ELF-1 (cell line): ENCODE measurements at regions not wholly inside any gene's neighbourhood (a gene's known extent, or its start where the extent isn't known, plus 50 kb on each side); places are given as distances from the start of the nearest gene placed in this dataset.
A peak's percentile ranks its signal among the peaks of the same experiment; 100 is the strongest.

Source experiments
- DNase-seq: peaks from one replicate; pipeline ENCODE4 v3.0.0-alpha.2; 2016; ENCODE audit warnings: low read depth, low spot score

- DNase-seq, result no peak
These were observed 213.0 kb upstream of the PRMT6 start for GRCh38 chr1:106843518-106843917.

DNA sequence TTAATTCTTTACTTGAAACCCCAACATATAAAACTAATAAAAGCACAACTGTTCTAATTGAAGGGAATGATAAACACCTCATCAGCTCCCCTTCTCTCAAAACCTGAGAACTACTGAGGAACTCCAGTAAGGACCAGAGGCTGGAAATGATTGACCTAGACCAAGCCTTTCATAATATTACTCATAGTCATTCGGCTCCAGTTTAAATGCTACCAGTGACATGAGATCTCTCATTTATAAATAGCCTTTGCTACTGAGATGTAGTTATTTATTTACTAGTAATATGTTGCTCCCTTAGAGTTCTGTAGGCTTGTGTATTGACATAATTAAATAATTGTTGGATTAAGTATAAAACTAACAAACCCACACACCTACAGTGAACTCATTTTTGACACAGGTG is 209.8 kb upstream of the PRMT6 start:
- DNase-seq, result no peak

- no peak for DNase-seq
These were observed 195.4 kb upstream of the PRMT6 start for GRCh38 chr1:106861110-106861509.

DNA sequence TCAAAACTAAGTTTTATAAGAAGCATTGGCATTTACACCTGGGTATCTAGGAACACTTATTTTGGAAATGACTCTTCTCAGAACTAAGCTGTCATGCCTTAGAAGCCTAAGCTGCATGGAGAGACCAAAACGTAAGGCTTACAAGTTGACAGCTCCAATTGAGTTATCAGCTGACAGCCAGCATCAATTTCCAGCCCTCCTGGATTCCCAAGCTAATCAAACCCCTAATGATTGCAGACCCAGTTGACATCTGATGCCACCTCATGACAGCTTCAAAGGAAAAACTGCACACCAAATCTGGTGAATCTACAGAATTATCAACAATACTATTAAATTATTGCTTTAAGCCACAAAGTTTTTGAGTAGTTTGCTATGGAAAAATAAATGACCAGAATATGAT is 187.6 kb upstream of the PRMT6 start:
- DNase-seq, result no peak

- no peak for DNase-seq
These were observed 180.9 kb upstream of the PRMT6 start for GRCh38 chr1:106875622-106876021.

DNA sequence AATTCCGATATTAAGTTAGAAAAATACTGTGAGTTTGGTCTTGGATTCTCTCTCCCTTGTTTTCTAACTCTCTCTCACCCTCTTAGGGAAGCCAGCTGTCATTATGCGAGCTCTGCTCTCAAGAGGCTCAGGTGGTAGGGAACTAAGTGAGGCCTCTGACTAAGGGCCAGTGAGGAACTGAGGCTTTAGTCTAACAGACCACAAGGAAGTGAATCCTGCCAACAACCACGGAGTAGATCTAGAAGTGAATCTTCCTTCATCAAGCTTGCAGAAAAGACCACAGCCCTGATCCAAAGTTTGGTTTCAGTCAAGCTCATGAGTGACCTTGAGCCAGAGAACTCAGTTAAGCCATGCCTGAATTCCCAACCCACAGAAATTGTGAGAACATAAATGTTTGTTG is 180.1 kb upstream of the PRMT6 start:
- DNase-seq, result no peak

- DNase-seq, result no peak
These were observed 176.9 kb upstream of the PRMT6 start for GRCh38 chr1:106879538-106879937.

DNA sequence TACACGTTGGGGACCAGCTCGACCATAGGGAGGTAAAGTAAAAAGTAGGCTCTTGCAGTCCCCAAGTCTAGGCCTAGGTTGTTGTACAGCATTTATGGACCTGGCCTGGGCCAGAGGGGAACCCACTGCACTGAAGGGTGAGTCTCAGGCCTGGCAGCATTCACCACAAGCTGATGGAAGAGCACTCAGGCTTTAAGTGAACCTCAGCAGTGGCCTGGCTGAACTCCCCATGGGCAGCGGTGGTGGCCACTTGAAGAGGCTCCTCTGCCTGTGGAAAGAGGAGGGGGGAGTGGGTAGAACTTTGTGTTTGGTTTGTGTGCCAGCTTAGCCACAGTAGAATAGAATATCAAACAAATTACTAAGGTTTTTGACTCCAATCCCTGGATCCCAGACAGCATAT is 176.2 kb upstream of the PRMT6 start:
- DNase-seq, result no peak

- DNase-seq, result no peak
These were observed 173.3 kb upstream of the PRMT6 start for GRCh38 chr1:106883208-106883607.

- DNase-seq, result no peak
These were observed 167.4 kb upstream of the PRMT6 start for GRCh38 chr1:106889059-106889458.

DNA sequence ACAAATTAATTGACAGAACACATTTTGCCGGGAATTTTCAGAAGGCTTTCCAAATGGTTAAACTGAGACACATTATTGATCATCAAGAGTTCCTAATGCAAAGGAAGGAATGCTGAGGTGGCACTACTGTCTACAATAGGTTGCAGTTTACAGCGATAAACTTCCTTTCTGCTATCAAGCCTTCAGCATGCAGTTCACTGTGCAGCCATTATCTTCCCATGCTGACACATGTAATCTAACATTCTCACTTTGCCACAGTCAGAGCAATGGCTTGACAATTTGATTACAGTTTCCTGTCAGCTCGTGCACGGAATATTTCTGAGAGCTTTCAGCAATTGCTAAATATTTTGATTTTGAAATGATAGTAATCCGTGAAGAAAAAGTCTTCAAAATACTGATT is 166.9 kb upstream of the PRMT6 start:
- no peak for DNase-seq

- DNase-seq, result no peak
These were observed 158.5 kb upstream of the PRMT6 start for GRCh38 chr1:106897976-106898375.

GRCh38 chr1:106899644-106900043 is 156.8 kb upstream of the PRMT6 start:
- DNase-seq, result no peak

GRCh38 chr1:106907795-106908194 is 148.7 kb upstream of the PRMT6 start:
- no peak for DNase-seq

GRCh38 chr1:106908689-106909088 is 147.8 kb upstream of the PRMT6 start:
- no peak for DNase-seq

- DNase-seq, result no peak
These were observed 145.7 kb upstream of the PRMT6 start for GRCh38 chr1:106910798-106911197.

- DNase-seq, result no peak
These were observed 144.3 kb upstream of the PRMT6 start for GRCh38 chr1:106912131-106912530.

- no peak for DNase-seq
These were observed 135.3 kb upstream of the PRMT6 start for GRCh38 chr1:106921186-106921585.

GRCh38 chr1:106924360-106924759 is 132.1 kb upstream of the PRMT6 start:
- DNase-seq, result peak; percentile 48

DNA sequence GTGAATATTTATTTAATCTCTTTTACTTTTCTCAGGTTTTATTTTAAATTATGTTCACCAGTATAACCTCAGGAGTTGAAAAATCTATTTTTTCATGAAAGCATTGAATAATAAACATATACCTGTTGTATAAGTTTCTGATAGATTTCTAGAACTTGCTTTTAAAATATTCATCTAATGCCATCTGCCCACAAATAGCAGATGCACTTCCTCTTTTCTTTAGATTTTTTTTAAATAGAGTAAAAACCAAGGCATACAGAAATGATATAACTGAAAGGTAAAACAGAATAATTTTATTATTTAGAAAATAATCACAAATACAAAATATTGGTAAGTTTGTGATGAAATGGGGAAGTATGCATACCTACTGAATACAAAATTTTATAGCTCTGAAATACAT is 130.7 kb upstream of the PRMT6 start:
- no peak for DNase-seq

DNA sequence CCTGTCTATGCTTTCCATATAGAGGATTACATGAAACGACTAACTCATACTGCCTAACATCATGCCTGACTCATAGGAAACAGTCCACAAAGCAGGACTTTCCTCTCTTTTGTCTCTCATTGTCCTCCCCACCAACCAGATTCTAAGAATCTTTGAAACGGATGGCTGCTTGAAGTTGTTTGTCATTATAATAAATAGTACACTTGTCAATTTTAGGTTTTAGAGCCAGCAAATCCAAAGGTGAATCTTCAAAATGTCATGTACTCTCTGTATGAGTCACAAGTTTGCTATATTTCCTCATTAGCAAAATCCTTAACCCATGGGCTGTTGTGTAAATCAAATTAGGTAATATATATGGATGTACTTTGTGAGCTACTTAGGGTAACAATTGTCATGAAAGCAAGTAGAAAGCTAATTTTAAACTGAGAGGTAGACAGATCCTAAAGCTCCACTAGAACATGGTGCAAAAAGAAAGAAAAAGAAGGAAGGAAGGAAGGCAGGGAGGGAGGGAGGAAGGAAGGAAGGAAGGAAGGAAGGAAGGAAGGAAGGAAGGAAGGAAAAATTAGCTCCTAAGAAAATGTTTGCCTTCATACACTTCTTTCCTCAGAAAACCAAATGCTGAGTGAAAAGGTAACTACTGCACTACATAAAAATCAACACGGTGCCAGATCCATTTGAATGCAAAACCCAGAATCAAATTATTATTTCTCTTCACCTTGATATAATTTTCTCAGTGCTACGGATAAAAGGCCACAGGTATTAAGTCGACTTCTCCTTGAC is 129.5 kb upstream of the PRMT6 start:
- no peak for DNase-seq

GRCh38 chr1:106937104-106937503 is 119.4 kb upstream of the PRMT6 start:
- DNase-seq, result no peak

DNA sequence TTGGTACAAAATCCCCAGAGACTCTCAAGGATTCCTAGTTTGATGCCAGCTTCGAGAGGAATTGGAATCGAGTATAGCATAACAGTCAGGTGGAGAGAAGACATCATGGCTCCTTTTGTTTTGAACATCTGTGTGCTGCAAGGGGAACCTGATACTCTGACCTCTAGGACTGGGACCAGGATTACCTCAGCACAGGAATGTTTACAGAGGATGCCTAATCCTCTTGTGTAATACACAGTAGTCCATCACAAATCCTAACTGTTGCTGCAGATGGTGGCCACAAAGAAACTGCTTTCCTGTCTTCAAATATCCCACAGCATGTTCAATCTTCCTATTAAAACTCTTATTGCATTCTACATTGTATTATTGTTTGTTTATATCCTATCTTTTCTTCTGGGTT is 111.8 kb upstream of the PRMT6 start:
- no peak for DNase-seq

DNA sequence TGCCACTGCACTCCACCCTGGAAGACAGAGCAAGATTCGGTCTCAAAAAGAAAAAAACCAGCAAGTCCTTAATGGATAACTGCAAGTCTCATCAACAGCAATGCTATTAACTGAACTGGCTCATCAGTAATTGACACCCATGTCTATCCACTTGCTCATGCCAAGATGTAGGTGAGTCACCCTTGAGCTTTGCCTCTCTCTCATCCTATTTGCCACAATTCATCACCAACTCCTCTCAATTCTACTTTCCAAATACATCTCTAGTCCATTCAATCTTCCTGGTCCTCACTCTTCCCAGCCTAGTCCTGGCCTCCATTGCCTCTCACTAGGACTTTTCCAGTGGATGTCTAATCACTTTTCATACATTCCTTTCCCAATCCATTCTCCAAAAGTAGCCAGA is 103.7 kb upstream of the PRMT6 start:
- DNase-seq, result no peak
